IPS-NIHi7 (cell line): ENCODE measurements at regions not wholly inside any gene's neighbourhood (a gene's known extent, or its start where the extent isn't known, plus 50 kb on each side); places are given as distances from the start of the nearest gene placed in this dataset.
"Not testable (repeated sequence)": the region's sequence is repeated elsewhere in the genome, so short reads cannot be mapped to it uniquely, and the experiment has no call there.

Experiments used
- DNase-seq: peaks from one replicate; pipeline ENCODE4 v3.0.0; 2012; ENCODE audit warnings: mixed read lengths; ENCODE audit errors: extremely low spot score

DNA sequence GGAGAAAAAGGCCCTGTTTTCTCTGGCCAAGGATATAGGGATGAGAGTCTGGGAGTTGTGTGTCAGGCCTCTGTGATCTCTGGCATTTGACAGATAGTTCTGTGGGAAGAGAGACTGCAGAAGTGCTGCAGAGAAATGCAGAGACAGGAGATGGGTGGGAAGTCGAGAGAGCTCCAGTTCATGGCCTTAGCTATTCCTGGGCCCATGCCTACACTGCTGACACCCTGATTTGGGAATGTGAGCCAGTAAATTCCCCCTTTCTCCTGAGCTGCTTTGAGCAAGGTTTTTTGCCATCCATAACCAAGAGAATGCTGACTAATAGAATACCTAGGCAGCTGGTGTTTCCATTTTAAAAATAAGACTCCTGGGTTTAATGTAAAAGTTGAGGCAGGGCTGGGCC is 59.3 kb downstream of the EBLN2 start:
- DNase-seq = no peak

DNA sequence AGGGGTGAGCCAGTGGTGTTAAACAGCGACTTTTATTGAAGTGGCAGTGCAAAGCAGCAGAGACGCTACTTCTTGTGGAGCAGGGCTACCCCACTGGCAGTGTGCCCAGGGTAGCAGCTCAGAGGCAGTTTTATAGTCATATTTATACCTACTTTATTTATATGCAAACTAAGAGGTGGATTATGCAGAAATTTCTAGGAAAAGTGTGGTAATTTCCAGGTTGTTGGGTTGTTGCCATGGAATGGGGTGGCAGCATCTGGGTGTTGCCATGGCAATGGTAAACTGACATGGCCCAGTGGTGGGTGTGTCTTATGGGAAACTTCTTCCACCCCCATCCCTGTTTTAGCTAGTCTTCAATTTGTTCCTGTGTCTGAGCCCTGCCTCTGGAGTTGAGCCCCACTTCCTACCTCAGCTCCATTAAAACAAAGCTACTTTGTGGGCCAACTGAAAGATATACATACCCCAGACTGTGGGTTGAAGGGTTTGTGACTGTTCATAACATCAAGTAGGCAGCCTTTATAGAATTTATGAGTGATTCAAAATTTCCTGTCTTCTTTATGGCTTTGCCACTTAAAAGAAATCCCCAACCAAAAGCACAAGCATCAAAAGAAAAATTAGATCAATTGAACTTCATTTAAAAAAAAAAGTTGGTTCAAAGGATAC is 60.3 kb downstream of the EBLN2 start:
- no peak for DNase-seq

- no peak for DNase-seq
Observed at GRCh38 chr3:73134034-73134433, 72.6 kb downstream of the EBLN2 start.

DNA sequence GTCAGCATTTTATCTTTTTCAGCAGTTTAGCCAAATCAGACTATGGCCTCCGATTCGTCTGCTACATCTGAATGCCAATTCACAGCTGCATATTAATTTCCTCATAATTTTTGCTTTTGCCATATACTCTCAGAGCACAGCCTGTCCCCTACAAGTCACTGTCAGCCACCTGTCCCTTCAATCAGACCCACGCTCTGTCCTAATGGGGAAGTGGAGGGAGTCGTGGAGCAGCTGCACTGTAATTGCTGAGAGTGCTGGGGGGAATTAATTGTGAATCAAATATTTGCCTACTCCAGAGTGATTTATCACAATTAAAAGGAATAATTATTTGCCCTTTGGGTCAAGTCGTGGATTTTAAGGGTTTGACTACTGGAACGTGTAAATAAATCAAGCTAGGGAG is 75.5 kb downstream of the EBLN2 start:
- no peak for DNase-seq

DNA sequence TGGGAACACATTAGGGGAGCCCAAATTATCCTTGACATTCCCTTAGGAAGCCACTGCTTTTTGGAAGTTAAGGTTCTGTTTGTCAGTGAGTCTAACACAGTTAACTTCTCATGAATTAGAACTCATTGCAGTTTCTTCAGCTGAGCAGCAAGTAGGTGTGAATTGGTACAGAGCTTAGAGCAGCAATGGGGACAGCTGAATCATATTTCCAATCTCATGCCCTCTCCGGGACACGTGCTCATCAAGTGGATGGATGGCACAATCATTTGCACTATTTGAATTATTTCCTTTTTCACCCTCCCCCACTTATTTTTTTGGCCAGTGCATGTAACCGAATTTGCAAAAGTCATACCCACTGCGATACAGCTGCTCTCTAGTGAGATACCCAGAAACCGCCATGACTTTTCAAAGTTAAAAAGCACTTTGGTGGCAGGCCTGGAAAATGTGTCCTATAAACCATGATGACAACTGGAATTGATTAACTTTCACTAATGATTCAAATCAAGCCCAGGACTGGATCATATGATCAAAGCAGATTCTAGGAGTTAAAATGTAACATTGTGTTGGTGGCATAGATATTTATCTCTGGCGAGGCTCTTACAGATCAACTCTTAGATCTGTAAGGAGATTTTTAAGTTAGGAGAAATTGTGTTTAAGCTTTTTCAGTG is 76.4 kb downstream of the EBLN2 start:
- no peak for DNase-seq

DNA sequence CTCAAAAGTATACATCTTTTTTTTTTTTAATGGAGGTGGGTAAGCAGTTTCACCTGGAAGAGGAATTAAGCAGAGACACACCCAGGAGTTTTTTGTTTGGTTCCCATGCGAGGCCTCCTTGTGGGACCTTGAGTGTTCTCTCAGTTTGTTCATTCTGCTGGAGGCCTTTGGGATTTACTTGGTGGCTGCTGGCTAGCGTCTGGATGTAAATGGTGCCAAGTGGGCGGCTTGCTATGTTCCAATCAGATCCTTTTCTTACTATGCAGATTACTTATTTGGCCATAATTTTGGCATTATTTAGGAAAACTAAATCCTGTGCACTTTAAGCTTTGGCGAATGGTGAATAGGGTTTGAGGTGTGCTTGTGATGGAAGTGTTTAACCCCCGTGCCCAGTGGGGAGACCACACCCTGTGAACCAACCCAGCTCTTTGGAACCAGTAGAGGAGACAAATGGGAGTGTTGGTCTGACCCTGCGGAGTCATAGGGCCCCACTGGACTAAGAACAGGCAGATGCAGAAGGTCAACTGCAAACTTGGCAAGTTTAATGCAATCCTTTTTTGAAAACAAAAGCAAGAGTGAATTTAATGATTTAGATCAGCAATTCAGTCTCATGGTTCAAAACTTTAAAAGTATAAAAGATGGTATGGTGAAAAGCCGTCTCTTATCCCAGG is 79.4 kb downstream of the EBLN2 start:
- no peak for DNase-seq

DNA sequence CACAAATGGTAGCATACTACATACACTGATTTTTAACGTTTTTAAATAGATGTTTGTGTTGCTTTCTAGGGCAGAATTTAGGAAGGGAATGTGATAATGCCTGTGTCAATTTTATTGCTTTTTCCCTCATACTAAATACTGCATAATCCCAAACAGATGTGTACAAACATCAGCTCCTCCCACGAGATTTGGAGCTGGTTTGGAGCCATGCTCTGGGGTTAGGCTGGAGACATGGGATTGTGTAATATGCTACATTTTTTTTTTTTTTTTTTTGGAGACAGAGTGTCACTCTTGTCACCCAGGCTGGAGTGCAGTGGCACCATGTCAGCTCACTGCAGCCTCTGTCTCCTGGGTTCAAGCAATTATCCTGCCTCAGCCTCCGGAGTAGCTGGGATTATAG is 80.1 kb downstream of the EBLN2 start:
- no peak for DNase-seq

GRCh38 chr3:73143401-73143800 is 81.9 kb downstream of the EBLN2 start:
- DNase-seq = no peak

DNA sequence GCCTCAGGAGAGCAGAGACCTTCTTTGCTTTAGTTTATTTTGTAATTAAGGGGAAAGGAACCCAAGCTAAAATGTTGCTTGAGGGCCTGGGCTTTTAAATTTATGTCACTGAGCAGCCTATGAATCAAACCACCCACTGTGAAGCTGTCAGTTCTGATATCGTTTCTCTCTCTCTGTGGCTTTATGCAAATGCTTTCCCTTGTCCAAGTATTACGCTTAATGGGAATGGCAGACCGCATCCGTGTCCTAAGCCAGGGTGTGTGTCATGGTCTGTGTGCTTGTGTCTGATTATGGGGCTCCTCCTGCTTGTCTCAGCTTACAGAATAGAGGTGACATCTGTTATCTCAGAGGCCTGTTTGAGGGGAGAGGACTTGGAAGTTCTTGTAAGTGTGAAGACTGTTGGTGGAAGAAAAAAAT is 82.4 kb downstream of the EBLN2 start:
- no peak for DNase-seq

DNA sequence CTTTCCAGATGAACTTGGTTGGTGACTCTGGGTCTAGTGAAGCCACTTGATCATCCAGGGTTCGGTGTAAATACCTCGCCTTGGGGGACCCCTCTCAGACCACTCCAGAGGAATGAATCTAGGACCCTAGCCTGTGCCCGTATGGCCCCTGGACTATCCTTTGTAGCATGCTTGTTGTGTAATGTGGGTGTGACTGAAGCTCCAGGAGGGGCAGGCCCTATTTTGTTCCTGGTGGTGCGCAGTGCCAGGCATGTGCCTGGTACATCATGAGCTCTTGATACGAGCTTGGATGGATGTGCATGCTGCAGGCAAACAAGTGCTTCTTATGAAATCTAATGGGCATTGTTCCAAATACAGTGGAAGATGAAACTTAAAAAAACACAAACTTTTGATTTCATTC is 82.8 kb downstream of the EBLN2 start:
- DNase-seq = no peak

- DNase-seq = no peak
Observed at GRCh38 chr3:73144828-73145227, 83.4 kb downstream of the EBLN2 start.

GRCh38 chr3:73147479-73147878 is 86.0 kb downstream of the EBLN2 start:
- DNase-seq = not testable (repeated sequence)

- no peak for DNase-seq
Observed at GRCh38 chr3:73148206-73148605, 86.7 kb downstream of the EBLN2 start.

DNA sequence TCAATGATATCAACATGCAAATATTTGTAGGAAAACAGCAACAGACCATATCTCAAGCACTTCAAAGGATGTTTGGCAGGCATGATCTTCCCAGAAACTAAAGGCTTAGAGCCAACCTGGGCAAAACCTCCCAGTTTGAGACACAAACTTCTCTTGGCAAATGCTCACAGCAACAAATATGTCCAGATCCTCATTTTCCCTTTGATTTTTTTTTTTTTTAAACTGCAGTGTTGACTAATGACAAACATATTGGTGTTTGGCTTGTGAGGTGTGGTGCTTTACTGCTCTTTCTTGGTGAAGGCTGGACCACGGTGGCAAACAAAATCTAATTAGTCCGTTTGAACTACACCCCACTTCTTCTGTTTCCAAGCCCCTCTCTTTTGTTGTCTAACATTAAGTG is 87.2 kb downstream of the EBLN2 start:
- no peak for DNase-seq

DNA sequence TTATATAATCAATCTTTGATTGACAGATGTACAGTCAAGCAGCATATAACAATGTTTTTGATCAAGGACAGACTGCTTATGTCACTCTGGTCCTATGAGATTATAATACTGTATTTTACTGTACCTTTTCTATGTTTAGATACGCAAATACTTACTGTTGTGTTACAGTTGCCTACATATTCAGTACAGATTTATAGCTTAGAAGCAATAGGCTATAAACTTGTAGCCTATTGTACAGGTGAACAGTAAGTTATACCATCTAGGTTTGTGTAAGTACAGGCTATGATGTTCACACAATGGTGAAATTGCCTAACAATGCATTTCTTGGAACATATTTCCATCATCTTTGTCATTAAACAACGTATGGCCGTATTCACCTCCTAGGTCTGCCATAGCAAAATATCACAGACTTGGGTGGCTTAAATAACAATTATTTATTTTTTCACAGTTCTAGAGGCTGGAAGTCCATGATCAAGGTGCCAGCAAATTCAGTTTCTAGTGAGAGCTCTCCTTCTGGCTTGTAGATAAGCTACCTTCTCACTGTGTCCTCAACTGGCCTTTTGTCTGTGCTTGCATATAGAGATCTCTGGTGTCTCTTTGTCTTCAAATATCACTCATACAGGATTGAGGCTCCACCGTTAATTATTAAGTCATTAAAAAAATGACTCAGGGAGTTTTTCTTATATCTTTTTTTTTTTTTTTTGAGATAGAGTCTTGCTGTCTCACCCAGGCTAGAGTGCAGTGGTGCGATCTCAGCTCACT is 89.1 kb downstream of the EBLN2 start:
- DNase-seq = no peak

DNA sequence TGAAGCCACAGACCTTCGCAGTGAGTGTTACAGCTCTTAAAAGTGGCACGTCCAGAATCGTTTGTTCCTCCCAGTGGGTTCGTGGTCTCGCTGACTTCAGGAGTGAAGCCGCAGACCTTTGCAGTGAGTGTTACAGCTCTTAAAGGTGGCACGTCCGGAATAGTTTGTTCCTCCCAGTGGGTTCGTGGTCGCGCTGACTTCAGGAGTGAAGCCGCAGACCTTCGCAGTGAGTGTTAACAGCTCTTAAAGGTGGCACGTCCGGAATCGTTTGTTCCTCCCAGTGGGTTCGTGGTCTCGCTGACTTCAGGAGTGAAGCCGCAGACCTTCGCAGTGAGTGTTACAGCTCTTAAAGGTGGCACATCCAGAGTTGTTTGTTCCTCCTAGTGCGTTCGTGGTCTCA is 91.1 kb downstream of the EBLN2 start:
- not testable (repeated sequence) for DNase-seq

DNA sequence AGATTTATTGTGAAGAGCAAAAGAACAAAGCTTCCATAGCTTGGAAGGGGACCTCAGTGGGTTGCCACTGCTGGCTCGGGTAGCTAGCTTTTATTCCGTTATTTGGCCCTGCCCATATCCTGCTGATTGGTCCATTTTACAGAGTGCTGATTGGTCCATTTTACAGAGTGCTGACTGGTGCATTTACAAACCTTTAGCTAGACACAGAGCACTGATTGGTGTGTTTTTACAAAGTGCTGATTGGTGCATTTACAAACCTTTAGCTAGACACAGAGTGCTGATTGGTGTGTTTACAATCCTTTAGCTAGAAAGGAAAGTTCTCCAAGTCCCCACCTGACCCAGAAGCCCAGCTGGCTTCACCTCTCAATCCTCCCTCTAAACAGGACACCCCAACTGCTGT is 91.6 kb downstream of the EBLN2 start:
- not testable (repeated sequence) for DNase-seq

GRCh38 chr3:73154261-73154660 is 92.8 kb downstream of the EBLN2 start:
- not testable (repeated sequence) for DNase-seq

GRCh38 chr3:73155441-73155840 is 94.0 kb downstream of the EBLN2 start:
- not testable (repeated sequence) for DNase-seq

GRCh38 chr3:73164622-73165021 is 103.2 kb downstream of the EBLN2 start:
- DNase-seq = no peak

- peak; percentile 50 for DNase-seq
Observed at GRCh38 chr3:73175698-73176097, 114.2 kb downstream of the EBLN2 start.

DNA sequence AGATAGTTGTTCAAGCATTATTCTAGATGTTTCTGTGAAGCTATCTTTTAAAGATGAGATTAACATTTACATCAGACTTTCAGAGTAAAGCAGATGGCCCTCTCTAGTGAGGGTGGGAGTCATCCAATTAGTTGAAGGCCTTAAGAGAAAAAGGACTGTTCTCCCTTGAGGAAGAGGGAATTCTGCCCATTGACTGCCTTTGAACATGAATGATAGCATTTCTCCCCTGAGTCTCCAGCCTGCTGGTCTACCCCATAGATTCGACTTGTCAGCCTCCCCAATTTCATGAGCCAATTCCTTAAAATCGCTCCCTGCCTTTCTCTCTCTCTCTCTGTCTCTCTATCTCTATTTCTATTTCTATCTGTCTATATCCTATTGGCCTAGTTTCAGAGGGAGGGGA is 115.5 kb downstream of the EBLN2 start:
- DNase-seq = no peak
